HepG2 (cell line): ENCODE measurements at regions not wholly inside any gene's neighbourhood (a gene's known extent, or its start where the extent isn't known, plus 50 kb on each side); places are given as distances from the start of the nearest gene placed in this dataset.
A peak's percentile ranks its signal among the peaks of the same experiment; 100 is the strongest.

ENCODE experiments used
- ASH2L ChIP-seq: fragments of 300-600, 200-600 bp; sonication (generic); IDR thresholded peaks from 2 replicates; pipeline ENCODE4 v1.7.0; 2017; ENCODE audit warnings: low read depth, mild to moderate bottlenecking, moderate library complexity, mixed read lengths, low read length; ENCODE audit not compliant: insufficient read length
- CCAR2 ChIP-seq: fragments of 200-400 bp; formaldehyde crosslinking; optimal IDR thresholded peaks from 2 replicates; pipeline ENCODE3; 2018; ENCODE audit warnings: low read depth, mild to moderate bottlenecking, low read length, moderate library complexity
- CEBPG ChIP-seq: IDR thresholded peaks from 2 replicates; pipeline ENCODE4 v1.6.1; 2016
- CHD4 ChIP-seq: fragments of 200-600 bp; sonication (generic); IDR thresholded peaks from 2 replicates; pipeline ENCODE4 v1.7.0; 2017; ENCODE audit warnings: mild to moderate bottlenecking, low read length, borderline replicate concordance
- ELF3 ChIP-seq: IDR thresholded peaks from 2 replicates; pipeline ENCODE4 v1.6.1; 2016; ENCODE audit warnings: missing genetic modification reagents, missing compliant biosample characterization
- GATAD1 ChIP-seq: IDR thresholded peaks from 2 replicates; pipeline ENCODE4 v1.6.1; 2016; ENCODE audit warnings: missing genetic modification reagents, missing compliant biosample characterization
- HOXA7 ChIP-seq: sonication (generic); formaldehyde crosslinking; IDR thresholded peaks from 2 replicates; pipeline ENCODE4 v1.8.1; 2022; ENCODE audit warnings: mild to moderate bottlenecking, missing genetic modification reagents, moderate library complexity
- HOXA9 ChIP-seq: sonication (generic); formaldehyde crosslinking; IDR thresholded peaks from 2 replicates; pipeline ENCODE4 v1.8.1; 2022; ENCODE audit warnings: missing genetic modification reagents, mild to moderate bottlenecking, moderate library complexity, borderline replicate concordance
- KDM3A ChIP-seq: IDR thresholded peaks from 2 replicates; pipeline ENCODE4 v1.6.1; 2018; ENCODE audit warnings: low read depth, missing compliant biosample characterization
- MZF1 ChIP-seq: sonication (generic); formaldehyde crosslinking; IDR thresholded peaks from 2 replicates; pipeline ENCODE4 v1.8.1; 2023; ENCODE audit warnings: mild to moderate bottlenecking, missing genetic modification reagents, borderline replicate concordance
- PTBP1 ChIP-seq: fragments of 200-400 bp; formaldehyde crosslinking; IDR thresholded peaks from 2 replicates; pipeline ENCODE4 v1.6.1; 2018; ENCODE audit warnings: low read length, low read depth; ENCODE audit not compliant: poor library complexity, severe bottlenecking
- RXRB ChIP-seq: IDR thresholded peaks from 2 replicates; pipeline ENCODE4 v1.6.1; 2016; ENCODE audit warnings: borderline replicate concordance, missing genetic modification reagents, missing compliant biosample characterization
- SALL1 ChIP-seq: sonication (generic); formaldehyde crosslinking; IDR thresholded peaks from 2 replicates; pipeline ENCODE4 v1.8.0; 2022; ENCODE audit warnings: mild to moderate bottlenecking, missing genetic modification reagents
- SIN3B ChIP-seq: fragments of 150-350 bp; IDR thresholded peaks from 2 replicates; pipeline ENCODE4 v1.6.1; 2014; ENCODE audit warnings: low read length
- SMAD1 ChIP-seq: sonication (generic); formaldehyde crosslinking; IDR thresholded peaks from 2 replicates; pipeline ENCODE4 v1.4.0; 2020; ENCODE audit warnings: missing genetic modification reagents, low read depth, mild to moderate bottlenecking, borderline replicate concordance
- YY1 ChIP-seq: IDR thresholded peaks from 2 replicates; pipeline ENCODE4 v1.6.1; 2011; ENCODE audit warnings: low read length, low read depth, moderate library complexity, mild to moderate bottlenecking; ENCODE audit not compliant: insufficient read depth, insufficient replicate concordance
- ZNF644 ChIP-seq: IDR thresholded peaks from 2 replicates; pipeline ENCODE4 v1.6.1; 2016; ENCODE audit warnings: low read depth
- ZNF747 ChIP-seq: sonication (generic); formaldehyde crosslinking; IDR thresholded peaks from 2 replicates; pipeline ENCODE4 v1.8.1; 2023; ENCODE audit warnings: missing genetic modification reagents, mild to moderate bottlenecking, borderline replicate concordance
- ZNF839 ChIP-seq: sonication (generic); formaldehyde crosslinking; IDR thresholded peaks from 2 replicates; pipeline ENCODE4 v1.4.0; 2020; ENCODE audit warnings: missing genetic modification reagents, mild to moderate bottlenecking, borderline replicate concordance
- ZSCAN21 ChIP-seq: sonication (generic); formaldehyde crosslinking; IDR thresholded peaks from 2 replicates; pipeline ENCODE4 v1.8.0; 2022; ENCODE audit warnings: mild to moderate bottlenecking, missing genetic modification reagents, moderate library complexity, borderline replicate concordance
- TF ChIP-seq, protein P1 (sequence below): sonication (generic); formaldehyde crosslinking; IDR thresholded peaks from 2 replicates; pipeline ENCODE4 v1.4.0; 2020; ENCODE audit warnings: mild to moderate bottlenecking, low read depth, missing genetic modification reagents
- TF ChIP-seq, protein P2 (sequence below): sonication (generic); formaldehyde crosslinking; IDR thresholded peaks from 2 replicates; pipeline ENCODE4 v1.8.0; 2022; ENCODE audit warnings: mild to moderate bottlenecking, missing genetic modification reagents
- TF ChIP-seq, protein P3 (sequence below): sonication (generic); formaldehyde crosslinking; IDR thresholded peaks from 2 replicates; pipeline ENCODE4 v1.5.0; 2020; ENCODE audit warnings: missing genetic modification reagents
- TF ChIP-seq, protein P4 (sequence below): sonication (generic); formaldehyde crosslinking; IDR thresholded peaks from 2 replicates; pipeline ENCODE4 v1.8.0; 2022; ENCODE audit warnings: mild to moderate bottlenecking, missing genetic modification reagents, moderate library complexity
- TF ChIP-seq, protein P5 (sequence below): sonication (generic); formaldehyde crosslinking; IDR thresholded peaks from 2 replicates; pipeline ENCODE4 v1.5.0; 2020; ENCODE audit warnings: missing genetic modification reagents

- TF ChIP-seq, protein P1, sequence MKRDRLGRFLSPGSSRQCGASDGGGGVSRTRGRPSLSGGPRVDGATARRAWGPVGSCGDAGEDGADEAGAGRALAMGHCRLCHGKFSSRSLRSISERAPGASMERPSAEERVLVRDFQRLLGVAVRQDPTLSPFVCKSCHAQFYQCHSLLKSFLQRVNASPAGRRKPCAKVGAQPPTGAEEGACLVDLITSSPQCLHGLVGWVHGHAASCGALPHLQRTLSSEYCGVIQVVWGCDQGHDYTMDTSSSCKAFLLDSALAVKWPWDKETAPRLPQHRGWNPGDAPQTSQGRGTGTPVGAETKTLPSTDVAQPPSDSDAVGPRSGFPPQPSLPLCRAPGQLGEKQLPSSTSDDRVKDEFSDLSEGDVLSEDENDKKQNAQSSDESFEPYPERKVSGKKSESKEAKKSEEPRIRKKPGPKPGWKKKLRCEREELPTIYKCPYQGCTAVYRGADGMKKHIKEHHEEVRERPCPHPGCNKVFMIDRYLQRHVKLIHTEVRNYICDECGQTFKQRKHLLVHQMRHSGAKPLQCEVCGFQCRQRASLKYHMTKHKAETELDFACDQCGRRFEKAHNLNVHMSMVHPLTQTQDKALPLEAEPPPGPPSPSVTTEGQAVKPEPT (CRISPR knock-in tag): 0 out of 2 replicates have a peak, but pooled peaks have one; percentile 37
- TF ChIP-seq, protein P2, sequence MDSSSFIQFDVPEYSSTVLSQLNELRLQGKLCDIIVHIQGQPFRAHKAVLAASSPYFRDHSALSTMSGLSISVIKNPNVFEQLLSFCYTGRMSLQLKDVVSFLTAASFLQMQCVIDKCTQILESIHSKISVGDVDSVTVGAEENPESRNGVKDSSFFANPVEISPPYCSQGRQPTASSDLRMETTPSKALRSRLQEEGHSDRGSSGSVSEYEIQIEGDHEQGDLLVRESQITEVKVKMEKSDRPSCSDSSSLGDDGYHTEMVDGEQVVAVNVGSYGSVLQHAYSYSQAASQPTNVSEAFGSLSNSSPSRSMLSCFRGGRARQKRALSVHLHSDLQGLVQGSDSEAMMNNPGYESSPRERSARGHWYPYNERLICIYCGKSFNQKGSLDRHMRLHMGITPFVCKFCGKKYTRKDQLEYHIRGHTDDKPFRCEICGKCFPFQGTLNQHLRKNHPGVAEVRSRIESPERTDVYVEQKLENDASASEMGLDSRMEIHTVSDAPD (CRISPR knock-in tag): peak; percentile 67; the same call in 1 of the 2 replicates
- no peak; the same call in 1 of the 2 replicates for TF ChIP-seq SMAD1 (CRISPR knock-in tag)
- TF ChIP-seq CHD4: no peak
- TF ChIP-seq HOXA7: no peak
- TF ChIP-seq SALL1 (CRISPR knock-in tag): peak; percentile 90
- TF ChIP-seq, protein P3, sequence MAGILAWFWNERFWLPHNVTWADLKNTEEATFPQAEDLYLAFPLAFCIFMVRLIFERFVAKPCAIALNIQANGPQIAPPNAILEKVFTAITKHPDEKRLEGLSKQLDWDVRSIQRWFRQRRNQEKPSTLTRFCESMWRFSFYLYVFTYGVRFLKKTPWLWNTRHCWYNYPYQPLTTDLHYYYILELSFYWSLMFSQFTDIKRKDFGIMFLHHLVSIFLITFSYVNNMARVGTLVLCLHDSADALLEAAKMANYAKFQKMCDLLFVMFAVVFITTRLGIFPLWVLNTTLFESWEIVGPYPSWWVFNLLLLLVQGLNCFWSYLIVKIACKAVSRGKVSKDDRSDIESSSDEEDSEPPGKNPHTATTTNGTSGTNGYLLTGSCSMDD (CRISPR knock-in tag): no peak
- TF ChIP-seq ZNF747 (CRISPR knock-in tag): no peak; the same call in 1 of the 2 replicates
- TF ChIP-seq ASH2L: peak; percentile 94
- TF ChIP-seq ZNF644 (CRISPR knock-in tag): no peak
- TF ChIP-seq GATAD1: no peak
- peak; percentile 93 for TF ChIP-seq RXRB (CRISPR knock-in tag)
- peak; percentile 84 for TF ChIP-seq ELF3
- peak; percentile 26 for TF ChIP-seq CCAR2
- no peak for TF ChIP-seq YY1
- peak; percentile 86 for TF ChIP-seq CEBPG
- TF ChIP-seq MZF1 (CRISPR knock-in tag): no peak
- 0 out of 2 replicates have a peak, but pooled peaks have one; percentile 37 for TF ChIP-seq ZSCAN21 (CRISPR knock-in tag)
- no peak for TF ChIP-seq PTBP1
- TF ChIP-seq, protein P4, sequence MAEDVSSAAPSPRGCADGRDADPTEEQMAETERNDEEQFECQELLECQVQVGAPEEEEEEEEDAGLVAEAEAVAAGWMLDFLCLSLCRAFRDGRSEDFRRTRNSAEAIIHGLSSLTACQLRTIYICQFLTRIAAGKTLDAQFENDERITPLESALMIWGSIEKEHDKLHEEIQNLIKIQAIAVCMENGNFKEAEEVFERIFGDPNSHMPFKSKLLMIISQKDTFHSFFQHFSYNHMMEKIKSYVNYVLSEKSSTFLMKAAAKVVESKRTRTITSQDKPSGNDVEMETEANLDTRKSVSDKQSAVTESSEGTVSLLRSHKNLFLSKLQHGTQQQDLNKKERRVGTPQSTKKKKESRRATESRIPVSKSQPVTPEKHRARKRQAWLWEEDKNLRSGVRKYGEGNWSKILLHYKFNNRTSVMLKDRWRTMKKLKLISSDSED (CRISPR knock-in tag): no peak
- no peak for TF ChIP-seq ZNF839 (CRISPR knock-in tag)
- TF ChIP-seq SIN3B: no peak
- TF ChIP-seq KDM3A (CRISPR knock-in tag): peak; percentile 94
- TF ChIP-seq HOXA9 (CRISPR knock-in tag): no peak
- TF ChIP-seq, protein P5, sequence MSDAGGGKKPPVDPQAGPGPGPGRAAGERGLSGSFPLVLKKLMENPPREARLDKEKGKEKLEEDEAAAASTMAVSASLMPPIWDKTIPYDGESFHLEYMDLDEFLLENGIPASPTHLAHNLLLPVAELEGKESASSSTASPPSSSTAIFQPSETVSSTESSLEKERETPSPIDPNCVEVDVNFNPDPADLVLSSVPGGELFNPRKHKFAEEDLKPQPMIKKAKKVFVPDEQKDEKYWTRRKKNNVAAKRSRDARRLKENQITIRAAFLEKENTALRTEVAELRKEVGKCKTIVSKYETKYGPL (CRISPR knock-in tag): peak; percentile 63; the same call in 1 of the 2 replicates
These were observed 102.4 kb upstream of the ETV3 start (continued) for GRCh38 chr1:157240495-157241184.
